ENCODE measurements at regions not wholly inside any gene's neighbourhood (a gene's known extent, or its start where the extent isn't known, plus 50 kb on each side); places are given as distances from the start of the nearest gene placed in this dataset.

GRCh38 chr7:106335814-106336213, 51.0 kb upstream of the NAMPT start:
- no peak overlapping the region for H3K4me3 ChIP-seq (ENCODE audit: low read length)
- H3K27ac ChIP-seq (ENCODE audit: low read length) = no peak overlapping the region
- no peaks in the 10 kb centered on the region for H3K27me3 ChIP-seq (ENCODE audit: control insufficient read depth, insufficient read depth, low read length)
- H3K9me3 ChIP-seq (ENCODE audit: control insufficient read depth, insufficient read depth, low read length) = no peaks in the 10 kb centered on the region
- no peaks in the 10 kb centered on the region for H3K4me1 ChIP-seq (ENCODE audit: control insufficient read depth, insufficient read depth, low read length)
- DNase-seq (ENCODE audit: low read depth, low spot score) = no peak
- no peaks in the 10 kb centered on the region for H3K36me3 ChIP-seq (ENCODE audit: control insufficient read depth, insufficient read depth, low read length)

All from iPS DF 6.9 (cell line).